ENCODE measurements at regions not wholly inside any gene's neighbourhood (a gene's known extent, or its start where the extent isn't known, plus 50 kb on each side); places are given as distances from the start of the nearest gene placed in this dataset.

DNA sequence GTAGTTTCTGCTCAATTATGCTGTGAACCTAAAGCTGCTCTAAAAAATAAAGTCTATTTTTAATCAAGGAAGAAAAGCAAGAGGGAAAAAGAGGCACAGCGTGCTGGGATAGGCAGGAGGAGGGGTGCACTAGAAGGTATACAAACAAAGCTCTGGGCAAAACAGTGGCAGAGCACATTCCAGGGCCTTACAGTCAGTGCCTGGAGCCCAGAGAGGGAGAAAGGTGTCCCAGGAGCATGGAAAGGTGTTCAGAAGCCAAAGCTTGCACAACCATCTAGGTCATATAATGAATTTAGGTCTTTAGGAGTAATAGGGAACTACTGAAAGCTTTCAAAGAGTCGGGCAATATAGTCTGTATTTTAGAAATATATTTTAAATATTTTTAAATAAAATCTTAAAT, 163.6 kb upstream of the PALMD start:
- H3K4me1 ChIP-seq (replicated peaks in 1 of 4; ENCODE audit: control insufficient read depth in 3 of 4, insufficient read depth in 4 of 4, low read length in 3 of 4): no peaks in the 10 kb centered on the region
- 78% methylated on average over 2 of the region's 2 CpGs; no CpG with 5 or more reads in 1 of the 2 experiments for WGBS, 2 experiments (ENCODE audit: extremely low coverage in 1 of 2, insufficient coverage in 1 of 2, insufficient read length in 1 of 2, insufficient replicate concordance in 2 of 2, low coverage in 1 of 2, low lambda C conversion rate in 2 of 2, missing lambda C conversion rate in 1 of 2)
- H3K18ac ChIP-seq (ENCODE audit: extremely low read depth, low read length): no peak overlapping the region
- no peaks in the 10 kb centered on the region for H3K36me3 ChIP-seq (ENCODE audit: control insufficient read depth in 2 of 4, insufficient read depth in 4 of 4, low read length in 3 of 4)
- no peak overlapping the region for H4K5ac ChIP-seq (ENCODE audit: insufficient read length, low read depth, low read length)
- no peak overlapping the region for H3K9ac ChIP-seq (replicated peaks in 1 of 4; ENCODE audit: extremely low read depth in 1 of 4, low read depth in 3 of 4, low read length in 3 of 4)
- no peak overlapping the region for H2BK12ac ChIP-seq (ENCODE audit: low read depth, low read length)
- no peak overlapping the region for H4K8ac ChIP-seq (ENCODE audit: extremely low read depth, insufficient read depth, low read length)
- no peak overlapping the region for H3K23ac ChIP-seq (ENCODE audit: insufficient read length)
- H2BK20ac ChIP-seq (ENCODE audit: low read length): no peak overlapping the region
- no peak overlapping the region for H3K56ac ChIP-seq (replicated peaks; ENCODE audit: insufficient read length, low read depth, low read length)
- H3K14ac ChIP-seq (ENCODE audit: insufficient read length): no peak overlapping the region
- no peak overlapping the region for H3K4me2 ChIP-seq (ENCODE audit: insufficient read depth in 1 of 2, low read depth in 2 of 2, low read length in 2 of 2)
- CTCF ChIA-PET (ENCODE audit: partially characterized antibody): interaction anchor here (0.5 to 5.0 kb wide), 28 partner anchors 11 to 703 kb away, joined by 3 to 29 read pairs (median 4); no protein-coding TSS in a partner anchor
- no peak overlapping the region for H2AK5ac ChIP-seq (ENCODE audit: low read depth, low read length)
- H3K79me1 ChIP-seq (ENCODE audit: low read depth, low read length): no peaks in the 10 kb centered on the region
- no peaks in the 10 kb centered on the region for H3K79me2 ChIP-seq (ENCODE audit: control insufficient read depth in 1 of 2, insufficient read depth in 2 of 2, low read length in 2 of 2)
- DNase-seq (ENCODE audit: low read depth in 1 of 2, low spot score in 2 of 2): no peak
- FAIRE-seq: no peak
- H3K9me3 ChIP-seq (ENCODE audit: insufficient read depth in 2 of 2, low read depth in 1 of 2, low read length in 1 of 2): 0 out of 4 replicates have a peak, but pooled peaks cover 0 to 4% of the 10 kb centered on the region in 2 experiments
- TF ChIP-seq TEAD4 (IDR thresholded peaks at IDR 0.05; ENCODE audit: low read depth, low read length) (0 out of 2 replicates have a peak, but pooled peaks have one; percentile 10), SUZ12 (IDR thresholded peaks at IDR 0.05; ENCODE audit: low read length) (no peak)
- H3K4ac ChIP-seq (replicated peaks; ENCODE audit: insufficient read length, low read depth, low read length): no peak overlapping the region
- H2BK15ac ChIP-seq (ENCODE audit: low read length): no peak overlapping the region
- no peak overlapping the region for H2AFZ ChIP-seq (ENCODE audit: low read length)
- H3K23me2 ChIP-seq (ENCODE audit: low read depth, low read length): no peaks in the 10 kb centered on the region
- H3K4me3 ChIP-seq (ENCODE audit: extremely low read depth in 1 of 4, insufficient read depth in 2 of 4, low read depth in 3 of 4, low read length in 4 of 4): no peak overlapping the region
- H3K27ac ChIP-seq (ENCODE audit: low read depth, low read length): no peak overlapping the region
- H3K27me3 ChIP-seq (replicated peaks in 1 of 4; ENCODE audit: control insufficient read depth in 3 of 4, extremely low read depth in 1 of 4, insufficient read depth in 3 of 4, low read length in 3 of 4): no peaks in the 10 kb centered on the region
- no peak overlapping the region for H2BK120ac ChIP-seq (replicated peaks; ENCODE audit: low read depth, low read length)
- POLR2A ChIA-PET (ENCODE audit: partially characterized antibody): no interaction called here
- no peak overlapping the region for H2BK5ac ChIP-seq (ENCODE audit: low read depth, low read length)
- no peaks in the 10 kb centered on the region for H4K20me1 ChIP-seq (replicated peaks in 1 of 2; ENCODE audit: control insufficient read depth in 1 of 2, insufficient read depth in 2 of 2, low read length in 2 of 2)
- no peak overlapping the region for H4K91ac ChIP-seq (replicated peaks; ENCODE audit: insufficient read length, low read length)
